Heart left ventricle (tissue), 16 donors: ENCODE measurements at regions not wholly inside any gene's neighbourhood (a gene's known extent, or its start where the extent isn't known, plus 50 kb on each side); places are given as distances from the start of the nearest gene placed in this dataset.

Experiments
- ATAC-seq, 4 donors: fragments of 200-7000 bp; cut with Tn5 transposase; one replicate each; pipeline ENCODE4 v1.9.1; 2020 to 2022; ENCODE audit warnings: moderate library complexity in 4 of 4, mild to moderate bottlenecking in 3 of 4, moderate number of reproducible peaks in 1 of 4
- DNase-seq, 5 donors: peaks; one replicate each; pipeline ENCODE4 v3.0.0-alpha.2; 2020
- H3K27ac ChIP-seq, 12 donors: fragments of 200-600 bp; sonication (generic) in 4 of 12; one replicate each; pipeline versions ENCODE4 v1.5.0 to v1.8.0; 2016 to 2022; ENCODE audit warnings: mild to moderate bottlenecking in 2 of 12
- H3K27me3 ChIP-seq, 9 donors: fragments of 200-600 bp; sonication (generic) in 2 of 9; one replicate each; pipeline versions ENCODE4 v1.5.1 to v1.8.0; 2016 to 2022; ENCODE audit warnings: mild to moderate bottlenecking in 3 of 9
- H3K36me3 ChIP-seq, 9 donors: fragments of 200-600 bp; sonication (generic) in 2 of 9; one replicate each; pipeline versions ENCODE4 v1.5.0 to v1.8.0; 2018 to 2022; ENCODE audit warnings: mild to moderate bottlenecking in 2 of 9
- H3K4me1 ChIP-seq, 12 donors: fragments of 200-600 bp; sonication (generic) in 4 of 12; one replicate each; pipeline versions ENCODE4 v1.5.0 to v1.8.0; 2016 to 2022; ENCODE audit warnings: mild to moderate bottlenecking in 3 of 12
- H3K4me3 ChIP-seq, 12 donors: fragments of 200-600 bp; sonication (generic) in 4 of 12; one replicate each; pipeline versions ENCODE4 v1.5.0 to v1.8.0; 2017 to 2022; ENCODE audit warnings: mild to moderate bottlenecking in 9 of 12, moderate library complexity in 4 of 12
- H3K9me3 ChIP-seq, 12 donors: fragments of 200-600 bp; sonication (generic) in 4 of 12; one replicate each; pipeline versions ENCODE4 v1.5.0 to v1.8.0; 2016 to 2022; ENCODE audit warnings: mild to moderate bottlenecking in 1 of 12
- POLR2A ChIP-seq, 2 donors: fragments of 450-650 bp; IDR thresholded peaks; one replicate each; pipeline ENCODE4 v1.6.1; 2017; ENCODE audit warnings: antibody characterized with exemption in 2 of 2, mild to moderate bottlenecking in 2 of 2, moderate library complexity in 2 of 2
- WGBS, 4 donors: extraction: QIAGEN DNeasy Blood & Tissue Kit in 2 of 4; methylation state at CpG; one replicate each; pipeline versions ENCODE4 v1.1.5 to v1.1.7; 2013 to 2018; 5-methylcytosine and 5-hydroxymethylcytosine counted together
- intact Hi-C, 10 donors: fragments of 100-400 bp; cut with DNase I; formaldehyde crosslinking; loops; one replicate each; pipeline versions ENCODE4 v1.11.1 to v1.14.2; 2022
- TF ChIP-seq, protein P1 (sequence below), 12 donors: fragments of 200-600 bp; sonication (generic) in 4 of 12; IDR thresholded peaks; one replicate each; pipeline versions ENCODE4 v1.5.0 to v1.8.0; 2018 to 2022; ENCODE audit warnings: antibody characterized with exemption in 12 of 12, mild to moderate bottlenecking in 5 of 12
- donor health status: ischemic (EF 13 %, LVEDD 7.1; RV severe dilation, severe dysfunction).
- donor health status: healthy with polysubstance abuse.
- donor health status: DM: no; HTN: yes; CAD: no.
- donor health status: DM: no; HTN: no; CAD: no.
- donor health status: ischemic (EF 25% LVEDD 6.9; RV normal size, moderate dysfunction).
- donor health status: ischemic (EF 25% LVEDD 5.7; RV mildly dilated, moderate dysfunction).
- donor health status: healthy.
- donor health status: DM: yes; HTN: yes; CAD: no.
- donor health status: ischemic (EF 35%, LVEDD 5.7; RV mildly dilated, moderate dysfunction).
- donor health status: nonischemic (EF 11% LVEDD 7.7; RV severe dilation, severe dysfunction).
- donor health status: DM: yes; HTN: yes; CAD: no.
- donor health status: PGD.
- donor health status: ischemic (EF 29% LVEDD 5.4; RV normal size, mild dysfunction).
- donor health status: nonischemic (EF 23%, LVEDD 6.1; RV moderate dilation, normal function).

DNA sequence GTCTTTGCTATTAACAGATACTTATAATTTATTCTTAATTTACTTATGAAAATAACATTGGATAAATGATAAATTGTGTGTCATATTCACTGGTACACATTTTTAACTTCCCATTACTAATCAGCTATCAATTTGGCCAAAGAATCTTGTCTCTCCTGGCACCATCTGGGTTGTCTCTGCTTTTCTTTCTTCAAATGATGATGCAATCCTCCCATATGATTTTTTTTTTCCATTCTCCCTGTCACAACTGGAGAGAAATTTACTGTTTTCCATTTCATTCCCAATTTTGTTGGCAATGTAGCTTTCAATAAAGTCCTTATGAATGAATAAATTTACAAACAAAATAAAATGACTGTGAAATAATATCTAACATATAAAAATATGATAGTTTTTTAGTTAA lies 743.7 kb upstream of the EPHA6 start:
- H3K27ac ChIP-seq: no peak overlapping the region
- TF ChIP-seq, protein P1, sequence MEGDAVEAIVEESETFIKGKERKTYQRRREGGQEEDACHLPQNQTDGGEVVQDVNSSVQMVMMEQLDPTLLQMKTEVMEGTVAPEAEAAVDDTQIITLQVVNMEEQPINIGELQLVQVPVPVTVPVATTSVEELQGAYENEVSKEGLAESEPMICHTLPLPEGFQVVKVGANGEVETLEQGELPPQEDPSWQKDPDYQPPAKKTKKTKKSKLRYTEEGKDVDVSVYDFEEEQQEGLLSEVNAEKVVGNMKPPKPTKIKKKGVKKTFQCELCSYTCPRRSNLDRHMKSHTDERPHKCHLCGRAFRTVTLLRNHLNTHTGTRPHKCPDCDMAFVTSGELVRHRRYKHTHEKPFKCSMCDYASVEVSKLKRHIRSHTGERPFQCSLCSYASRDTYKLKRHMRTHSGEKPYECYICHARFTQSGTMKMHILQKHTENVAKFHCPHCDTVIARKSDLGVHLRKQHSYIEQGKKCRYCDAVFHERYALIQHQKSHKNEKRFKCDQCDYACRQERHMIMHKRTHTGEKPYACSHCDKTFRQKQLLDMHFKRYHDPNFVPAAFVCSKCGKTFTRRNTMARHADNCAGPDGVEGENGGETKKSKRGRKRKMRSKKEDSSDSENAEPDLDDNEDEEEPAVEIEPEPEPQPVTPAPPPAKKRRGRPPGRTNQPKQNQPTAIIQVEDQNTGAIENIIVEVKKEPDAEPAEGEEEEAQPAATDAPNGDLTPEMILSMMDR (IDR thresholded peaks at IDR 0.05): no peak
- TF ChIP-seq POLR2A (IDR thresholded peaks at IDR 0.05): no peak
- DNase-seq (no peak), ATAC-seq (no peak)
- no peaks in the 10 kb centered on the region for H3K4me1 ChIP-seq
- no peaks in the 10 kb centered on the region for H3K27me3 ChIP-seq
- H3K9me3 ChIP-seq: no peaks in the 10 kb centered on the region
- intact Hi-C loops: no loop called here
- H3K36me3 ChIP-seq: no peaks in the 10 kb centered on the region
- H3K4me3 ChIP-seq: no peak overlapping the region

DNA sequence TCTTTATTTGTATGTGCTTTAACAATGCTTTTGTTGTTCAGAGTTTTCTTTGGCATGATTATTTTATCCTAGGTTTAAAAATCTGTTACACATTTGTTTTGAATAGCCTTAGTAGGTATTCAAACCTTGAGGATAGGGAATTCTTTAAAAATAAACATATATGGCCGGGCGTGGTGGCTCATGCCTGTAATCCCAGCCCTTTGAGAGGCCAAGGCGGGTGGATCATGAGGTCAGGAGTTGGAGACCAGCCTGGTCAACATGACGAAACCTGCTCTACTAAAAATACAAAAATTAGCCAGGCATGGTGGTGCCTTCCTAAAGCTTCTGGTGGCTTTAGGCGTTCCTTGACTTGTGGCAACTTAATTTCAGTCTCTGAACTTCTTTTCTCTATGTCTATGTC lies 743.3 kb upstream of the EPHA6 start:
- ATAC-seq: no peak
- WGBS, 4 donors: 57 to 80% (median 63%) methylated on average over 5 of the region's 5 CpGs
- intact Hi-C loops: no loop called here

DNA sequence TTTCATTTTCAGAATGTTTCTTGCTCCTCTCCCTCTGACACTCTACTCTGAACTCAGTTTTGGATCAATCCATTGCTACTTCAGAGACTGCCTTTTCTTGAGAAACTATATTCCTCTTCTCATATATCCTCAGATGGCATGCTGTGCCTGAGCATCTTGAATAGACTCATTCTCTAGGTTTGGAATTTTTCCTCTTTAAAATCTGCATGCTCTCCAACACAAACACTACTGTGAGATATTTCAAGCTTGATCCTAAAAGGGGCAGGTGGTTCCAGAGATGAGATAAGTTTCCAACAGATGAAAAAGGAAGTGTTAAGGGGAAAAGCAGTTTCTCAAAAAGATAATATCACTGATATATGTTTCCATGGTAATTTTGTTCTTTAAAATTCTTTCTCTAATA lies 742.2 kb upstream of the EPHA6 start:
- H3K27ac ChIP-seq: no peak overlapping the region
- no peak for TF ChIP-seq POLR2A (IDR thresholded peaks at IDR 0.05)
- TF ChIP-seq, protein P1 (IDR thresholded peaks at IDR 0.05): no peak

More for the DNA sequence above, 743.3 kb upstream of the EPHA6 start:
- Histone ChIP-seq H3K36me3 (no peaks in the 10 kb centered on the region), H3K27me3 (no peaks in the 10 kb centered on the region), H3K4me1 (no peaks in the 10 kb centered on the region), H3K27ac (no peak overlapping the region), H3K4me3 (no peak overlapping the region), H3K9me3 (no peaks in the 10 kb centered on the region)
- DNase-seq: no peak
- no peak for TF ChIP-seq POLR2A (IDR thresholded peaks at IDR 0.05)
- TF ChIP-seq, protein P1 (IDR thresholded peaks at IDR 0.05): no peak

DNA sequence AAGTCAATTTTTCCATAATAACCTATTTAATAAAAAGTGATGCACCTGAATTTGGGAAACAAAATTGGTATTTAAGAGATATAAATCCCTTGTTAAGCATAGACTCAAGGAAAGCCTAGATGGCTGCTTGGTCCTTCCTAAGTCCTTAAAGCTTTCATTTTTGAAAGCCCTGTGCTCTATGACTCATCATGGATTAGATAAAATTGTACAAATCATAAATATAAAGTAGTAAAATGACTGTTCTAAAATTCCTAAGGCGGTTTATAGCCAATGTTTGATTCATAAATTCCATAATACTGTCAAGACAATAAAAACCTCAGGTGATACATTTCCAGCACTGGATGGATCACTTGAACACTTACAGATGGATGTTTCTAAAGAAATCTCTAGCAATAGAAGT lies 730.8 kb upstream of the EPHA6 start:
- no peaks in the 10 kb centered on the region for H3K4me1 ChIP-seq
- intact Hi-C loops: no loop called here
- 65 to 80% (median 71%) methylated on average over 1 of the region's 1 CpG for WGBS, 4 donors
- peaks cover 0 to 8% (median 0%) of the 10 kb centered on the region in 12 donors for H3K9me3 ChIP-seq
- no peak for TF ChIP-seq POLR2A (IDR thresholded peaks at IDR 0.05)
- TF ChIP-seq, protein P1 (IDR thresholded peaks at IDR 0.05): no peak
- no peak overlapping the region for H3K27ac ChIP-seq
- H3K36me3 ChIP-seq: no peaks in the 10 kb centered on the region
- ATAC-seq (no peak), DNase-seq (no peak)
- no peaks in the 10 kb centered on the region for H3K27me3 ChIP-seq
- no peak overlapping the region for H3K4me3 ChIP-seq

More for the DNA sequence above, 742.2 kb upstream of the EPHA6 start:
- H3K4me3 ChIP-seq: no peak overlapping the region
- no peaks in the 10 kb centered on the region for H3K36me3 ChIP-seq
- H3K4me1 ChIP-seq: no peaks in the 10 kb centered on the region
- H3K9me3 ChIP-seq: peaks cover 0 to 4% (median 0%) of the 10 kb centered on the region in 12 donors
- no peak for DNase-seq
- intact Hi-C loops: no loop called here
- no peaks in the 10 kb centered on the region for H3K27me3 ChIP-seq
- no peak for ATAC-seq
